CD8-positive, alpha-beta memory T cell (primary cell): ENCODE measurements at regions not wholly inside any gene's neighbourhood (a gene's known extent, or its start where the extent isn't known, plus 50 kb on each side); places are given as distances from the start of the nearest gene placed in this dataset.

Source experiments
- CTCF ChIA-PET: fragments of 350-600 bp; sonication (Branson Sonifier 250); formaldehyde crosslinking; loops from one replicate; lab custom pipeline; 2021; ENCODE audit warnings: antibody characterized with exemption; lab: Charles Lee
- POLR2A ChIA-PET: fragments of 350-600 bp; sonication (Branson Sonifier 250); formaldehyde crosslinking; loops from one replicate; lab custom pipeline; 2021; ENCODE audit warnings: antibody characterized with exemption; lab: Charles Lee
- DNase-seq, 5 donors: peaks; one replicate each; pipeline versions ENCODE4 v3.0.0 to v3.0.0-alpha.2; 2020 to 2022; ENCODE audit warnings: mixed read lengths in 1 of 5
- H3K27ac ChIP-seq: one replicate; pipeline ENCODE4 v1.7.0; 2013; ENCODE audit warnings: low read depth, mild to moderate bottlenecking, low read length, moderate library complexity
- H3K27me3 ChIP-seq: 2 replicates; pipeline ENCODE4 v1.7.0; 2013; ENCODE audit warnings: low read length, mild to moderate bottlenecking; ENCODE audit not compliant: insufficient read depth, poor library complexity, severe bottlenecking
- H3K36me3 ChIP-seq: 2 replicates; pipeline ENCODE4 v1.7.0; 2013; ENCODE audit warnings: mild to moderate bottlenecking, low read length, moderate library complexity; ENCODE audit not compliant: insufficient read depth
- H3K4me1 ChIP-seq: 2 replicates; pipeline ENCODE4 v1.7.0; 2013; ENCODE audit warnings: mild to moderate bottlenecking, low read length, moderate library complexity; ENCODE audit not compliant: insufficient read depth
- H3K4me3 ChIP-seq: 2 replicates; pipeline ENCODE4 v1.7.0; 2013; ENCODE audit warnings: mild to moderate bottlenecking, low read length
- H3K9me3 ChIP-seq: 2 replicates; pipeline ENCODE4 v1.7.0; 2013; ENCODE audit warnings: mild to moderate bottlenecking, low read length
- H3K27ac Mint-ChIP-seq, 8 donors: one replicate each; pipeline ENCODE4 v1.8.0; 2020 to 2021; ENCODE audit warnings: mixed read lengths in 8 of 8, mild to moderate bottlenecking in 6 of 8, inconsistent platforms in 3 of 8, moderate library complexity in 3 of 8
- H3K27me3 Mint-ChIP-seq, 2 donors: one replicate each; pipeline ENCODE4 v1.8.0; 2020 to 2021; ENCODE audit warnings: mixed read lengths in 2 of 2, mild to moderate bottlenecking in 1 of 2, moderate library complexity in 1 of 2
- H3K36me3 Mint-ChIP-seq, 3 donors: one replicate each; pipeline ENCODE4 v1.8.0; 2020 to 2021; ENCODE audit warnings: mixed read lengths in 3 of 3, inconsistent platforms in 1 of 3, mild to moderate bottlenecking in 1 of 3
- H3K4me1 Mint-ChIP-seq, 3 donors: one replicate each; pipeline ENCODE4 v1.8.0; 2020 to 2021; ENCODE audit warnings: mixed read lengths in 3 of 3, inconsistent platforms in 1 of 3, mild to moderate bottlenecking in 1 of 3
- H3K4me3 Mint-ChIP-seq, 7 donors: one replicate each; pipeline ENCODE4 v1.8.0; 2020 to 2021; ENCODE audit warnings: mixed read lengths in 7 of 7, mild to moderate bottlenecking in 6 of 7, moderate library complexity in 4 of 7, inconsistent platforms in 2 of 7
- H3K9me3 Mint-ChIP-seq, 5 donors: one replicate each; pipeline ENCODE4 v1.8.0; 2020 to 2022; ENCODE audit warnings: mixed read lengths in 5 of 5, mild to moderate bottlenecking in 3 of 5, moderate library complexity in 2 of 5, inconsistent platforms in 1 of 5

DNA sequence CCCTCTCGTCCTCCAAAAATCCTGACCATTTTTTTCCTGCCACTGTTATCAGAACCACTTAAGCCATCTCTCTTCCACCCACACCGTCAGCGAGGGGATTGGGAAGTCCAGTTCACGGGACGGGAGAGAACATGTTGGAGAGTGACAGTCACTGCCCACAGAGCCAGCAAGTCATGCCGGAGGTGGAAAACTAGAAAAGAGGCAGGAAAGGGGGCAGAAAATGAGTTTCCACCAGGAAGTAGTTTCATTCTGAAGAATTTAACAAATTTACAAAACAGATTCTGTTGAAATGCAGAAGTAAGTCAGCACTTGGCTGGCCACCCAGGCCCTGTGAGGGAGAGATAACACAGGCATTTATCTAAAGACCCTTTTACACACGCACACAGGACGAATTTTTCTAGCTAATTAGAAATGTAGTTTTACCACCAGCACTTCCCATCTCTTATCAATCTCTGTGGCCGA is 431.3 kb downstream of the TSN start:
- no peak for DNase-seq
- ChIA-PET CTCF (no interaction called here), POLR2A (no interaction called here)
- Mint-ChIP-seq H3K9me3 (no peaks in the 10 kb centered on the region), H3K27me3 (peaks cover 0 to 3% of the 10 kb centered on the region in 2 donors), H3K4me3 (no peak overlapping the region), H3K4me1 (no peaks in the 10 kb centered on the region), H3K36me3 (no peaks in the 10 kb centered on the region), H3K27ac (no peak overlapping the region)
- no peaks in the 10 kb centered on the region for H3K36me3 ChIP-seq
- H3K4me1 ChIP-seq, result no peaks in the 10 kb centered on the region
- H3K27me3 ChIP-seq, result no peaks in the 10 kb centered on the region
- H3K4me3 ChIP-seq, result no peak overlapping the region
- no peak overlapping the region for H3K27ac ChIP-seq
- H3K9me3 ChIP-seq, result no peaks in the 10 kb centered on the region

- POLR2A ChIA-PET, result no interaction called here
- Histone ChIP-seq H3K27me3 (no peaks in the 10 kb centered on the region), H3K27ac (no peak overlapping the region), H3K9me3 (no peaks in the 10 kb centered on the region), H3K4me1 (no peaks in the 10 kb centered on the region), H3K4me3 (no peak overlapping the region), H3K36me3 (no peaks in the 10 kb centered on the region)
- H3K27me3 Mint-ChIP-seq, result peaks cover 0 to 3% of the 10 kb centered on the region in 2 donors
- H3K4me1 Mint-ChIP-seq, result no peaks in the 10 kb centered on the region
- H3K9me3 Mint-ChIP-seq, result no peaks in the 10 kb centered on the region
- no peak overlapping the region for H3K4me3 Mint-ChIP-seq
- CTCF ChIA-PET, result no interaction called here
- no peak for DNase-seq
- H3K36me3 Mint-ChIP-seq, result no peaks in the 10 kb centered on the region
- no peak overlapping the region for H3K27ac Mint-ChIP-seq
These were observed 435.9 kb downstream of the TSN start for GRCh38 chr2:122191331-122191730.

DNA sequence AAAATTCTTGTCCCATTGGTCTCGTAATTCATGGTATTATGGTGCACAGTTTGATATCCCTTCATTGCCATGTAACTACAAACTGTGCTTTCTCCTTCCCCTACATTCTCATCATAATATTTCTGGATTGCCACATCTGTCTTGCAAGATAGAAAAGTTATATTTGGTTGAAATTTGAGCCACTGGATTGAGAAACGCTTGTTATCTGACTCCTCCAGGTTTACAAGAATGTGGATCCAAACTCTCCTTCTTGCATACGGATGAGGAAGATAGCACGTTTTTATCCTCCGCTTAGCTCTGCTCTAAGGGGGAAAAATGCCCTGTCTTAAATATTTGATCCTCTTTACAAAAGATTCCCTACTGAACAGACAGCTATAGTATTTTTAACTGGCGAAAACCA is 438.2 kb downstream of the TSN start:
- H3K27me3 Mint-ChIP-seq, result no peaks in the 10 kb centered on the region
- POLR2A ChIA-PET, result no interaction called here

DNA sequence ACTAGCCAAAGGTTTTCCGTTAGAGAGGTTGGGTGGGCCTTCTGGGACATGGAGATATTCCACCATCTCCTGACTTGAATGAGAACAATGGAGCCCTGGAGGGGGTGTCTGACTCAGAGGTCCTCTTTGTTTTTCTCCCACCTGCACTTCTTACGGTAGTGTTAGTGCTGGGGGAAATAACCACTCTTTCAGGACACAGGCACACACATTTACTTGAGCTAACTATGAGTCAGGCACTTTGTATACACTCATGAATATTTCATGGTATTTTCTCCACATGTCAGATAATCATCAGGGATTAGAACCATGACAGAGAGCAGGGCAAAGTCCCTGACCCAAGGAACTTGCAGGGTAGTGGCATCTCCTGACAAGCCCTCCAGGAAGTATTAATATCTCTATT is 439.1 kb downstream of the TSN start:
- Histone ChIP-seq H3K4me1 (no peaks in the 10 kb centered on the region), H3K27me3 (no peaks in the 10 kb centered on the region), H3K4me3 (no peak overlapping the region), H3K27ac (no peak overlapping the region), H3K9me3 (no peaks in the 10 kb centered on the region), H3K36me3 (no peaks in the 10 kb centered on the region)
- no peak overlapping the region for H3K4me3 Mint-ChIP-seq
- H3K27me3 Mint-ChIP-seq, result no peaks in the 10 kb centered on the region
- CTCF ChIA-PET, result interaction anchor here (1.2 kb wide), 1 partner anchor 9 kb away, joined by 3 read pairs; no protein-coding TSS in a partner anchor
- POLR2A ChIA-PET, result no interaction called here
- DNase-seq, result no peak
- H3K36me3 Mint-ChIP-seq, result no peaks in the 10 kb centered on the region
- peaks cover 0 to 2% (median 0%) of the 10 kb centered on the region in 5 donors for H3K9me3 Mint-ChIP-seq
- H3K4me1 Mint-ChIP-seq, result no peaks in the 10 kb centered on the region
- H3K27ac Mint-ChIP-seq, result no peak overlapping the region

More for the DNA sequence above, 438.2 kb downstream of the TSN start:
- Histone ChIP-seq H3K27ac (no peak overlapping the region), H3K9me3 (no peaks in the 10 kb centered on the region), H3K36me3 (no peaks in the 10 kb centered on the region), H3K27me3 (no peaks in the 10 kb centered on the region), H3K4me1 (no peaks in the 10 kb centered on the region), H3K4me3 (no peak overlapping the region)
- H3K9me3 Mint-ChIP-seq, result peaks cover 0 to 2% (median 0%) of the 10 kb centered on the region in 5 donors
- CTCF ChIA-PET, result interaction anchor here (1.2 kb wide), 1 partner anchor 10 kb away, joined by 3 read pairs; no protein-coding TSS in a partner anchor
- no peaks in the 10 kb centered on the region for H3K4me1 Mint-ChIP-seq
- H3K27ac Mint-ChIP-seq, result no peak overlapping the region
- no peak for DNase-seq
- H3K4me3 Mint-ChIP-seq, result no peak overlapping the region
- no peaks in the 10 kb centered on the region for H3K36me3 Mint-ChIP-seq

GRCh38 chr2:122203523-122203922 is 448.1 kb downstream of the TSN start:
- H3K36me3 ChIP-seq, result no peaks in the 10 kb centered on the region
- H3K27me3 Mint-ChIP-seq, result peaks cover 0 to 3% of the 10 kb centered on the region in 2 donors
- no peak overlapping the region for H3K27ac Mint-ChIP-seq
- no peaks in the 10 kb centered on the region for H3K27me3 ChIP-seq
- no peaks in the 10 kb centered on the region for H3K36me3 Mint-ChIP-seq
- no peak for DNase-seq
- H3K4me1 Mint-ChIP-seq, result no peaks in the 10 kb centered on the region
- ChIA-PET CTCF (interaction anchor here (1.7 kb wide), 1 partner anchor 9 kb away, joined by 3 read pairs; no protein-coding TSS in a partner anchor), POLR2A (no interaction called here)
- H3K4me3 ChIP-seq, result no peak overlapping the region
- H3K9me3 Mint-ChIP-seq, result peaks cover 0 to 2% (median 0%) of the 10 kb centered on the region in 5 donors
- no peaks in the 10 kb centered on the region for H3K9me3 ChIP-seq
- no peak overlapping the region for H3K27ac ChIP-seq
- no peaks in the 10 kb centered on the region for H3K4me1 ChIP-seq
- no peak overlapping the region for H3K4me3 Mint-ChIP-seq

DNA sequence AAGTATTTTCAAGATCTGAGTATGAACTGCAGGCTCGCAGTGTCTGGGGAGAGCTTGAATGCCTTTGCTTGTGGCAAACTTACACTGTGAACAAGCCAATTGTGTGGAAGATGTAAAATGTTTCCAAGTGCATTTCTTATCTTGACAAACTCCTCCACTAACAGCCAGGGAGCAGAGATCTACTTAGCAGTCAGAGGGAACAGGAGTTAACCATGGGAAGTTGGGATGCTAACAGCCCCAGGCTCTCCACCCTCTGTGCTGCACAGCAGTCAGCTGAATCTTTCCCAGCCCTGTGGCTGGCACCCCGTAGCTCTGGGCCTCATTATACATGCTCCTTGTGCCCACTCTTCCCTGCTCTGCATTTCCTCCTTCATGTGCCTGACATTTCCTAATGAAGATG is 450.2 kb downstream of the TSN start:
- H3K4me3 Mint-ChIP-seq, result no peak overlapping the region
- Histone ChIP-seq H3K4me3 (no peak overlapping the region), H3K9me3 (no peaks in the 10 kb centered on the region), H3K4me1 (no peaks in the 10 kb centered on the region), H3K36me3 (no peaks in the 10 kb centered on the region), H3K27ac (no peak overlapping the region), H3K27me3 (no peaks in the 10 kb centered on the region)
- H3K4me1 Mint-ChIP-seq, result no peaks in the 10 kb centered on the region
- DNase-seq, result no peak
- CTCF ChIA-PET, result no interaction called here
- peaks cover 0 to 3% (median 0%) of the 10 kb centered on the region in 5 donors for H3K9me3 Mint-ChIP-seq
- no peak overlapping the region for H3K27ac Mint-ChIP-seq
- peaks cover 0 to 6% of the 10 kb centered on the region in 2 donors for H3K27me3 Mint-ChIP-seq
- H3K36me3 Mint-ChIP-seq, result no peaks in the 10 kb centered on the region
- POLR2A ChIA-PET, result no interaction called here

DNA sequence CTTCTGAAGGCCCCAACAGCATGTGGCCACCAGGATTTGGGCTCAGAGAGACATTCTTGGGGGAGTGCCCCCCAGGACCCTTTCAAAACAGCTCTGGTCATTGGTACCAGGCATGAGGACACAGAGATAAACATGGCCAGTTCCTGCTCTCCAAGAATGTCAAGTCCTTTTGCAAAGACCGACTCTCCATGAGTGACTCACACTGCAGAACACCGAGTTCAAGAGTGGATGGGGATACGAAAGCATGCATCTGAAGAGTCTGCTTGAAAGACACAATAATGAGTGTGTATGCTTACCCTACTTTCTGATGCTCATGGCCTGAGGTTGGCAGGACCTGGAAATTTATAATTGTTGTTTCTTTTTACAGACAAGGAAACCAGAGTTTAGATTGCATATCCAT is 450.6 kb downstream of the TSN start:
- peaks cover 0 to 6% of the 10 kb centered on the region in 2 donors for H3K27me3 Mint-ChIP-seq
- H3K4me1 Mint-ChIP-seq, result no peaks in the 10 kb centered on the region
- Histone ChIP-seq H3K27ac (no peak overlapping the region), H3K27me3 (no peaks in the 10 kb centered on the region), H3K36me3 (no peaks in the 10 kb centered on the region), H3K9me3 (no peaks in the 10 kb centered on the region), H3K4me3 (no peak overlapping the region), H3K4me1 (no peaks in the 10 kb centered on the region)
- ChIA-PET POLR2A (no interaction called here), CTCF (no interaction called here)
- no peak overlapping the region for H3K27ac Mint-ChIP-seq
- DNase-seq, result no peak
- H3K9me3 Mint-ChIP-seq, result peaks cover 0 to 3% (median 0%) of the 10 kb centered on the region in 5 donors
- H3K36me3 Mint-ChIP-seq, result no peaks in the 10 kb centered on the region
- H3K4me3 Mint-ChIP-seq, result no peak overlapping the region

DNA sequence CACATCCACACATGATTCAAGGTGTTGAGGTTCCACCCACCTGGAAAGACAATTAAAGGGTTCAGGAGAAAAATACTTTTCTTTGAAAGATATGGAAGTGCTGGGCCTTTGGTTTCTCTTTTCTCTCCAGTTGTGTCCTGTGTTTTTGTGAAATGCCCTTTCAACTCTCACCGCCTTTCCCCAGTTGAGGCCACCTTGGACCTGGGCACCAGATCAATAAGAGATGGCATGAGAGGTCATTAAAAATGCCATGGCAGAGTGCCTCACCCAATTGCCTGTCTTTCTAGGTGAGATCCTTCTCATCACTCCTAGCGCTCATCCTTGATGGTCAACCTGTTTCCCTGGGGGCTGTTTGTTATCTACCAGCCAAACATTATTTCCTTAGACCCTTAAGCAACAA is 453.9 kb downstream of the TSN start:
- H3K36me3 Mint-ChIP-seq, result no peaks in the 10 kb centered on the region
- DNase-seq, result no peak
- Histone ChIP-seq H3K4me1 (no peaks in the 10 kb centered on the region), H3K9me3 (no peaks in the 10 kb centered on the region), H3K4me3 (no peak overlapping the region), H3K27me3 (no peaks in the 10 kb centered on the region), H3K27ac (no peak overlapping the region), H3K36me3 (no peaks in the 10 kb centered on the region)
- no peak overlapping the region for H3K27ac Mint-ChIP-seq
- POLR2A ChIA-PET, result no interaction called here
- peaks cover 0 to 3% (median 0%) of the 10 kb centered on the region in 5 donors for H3K9me3 Mint-ChIP-seq
- H3K27me3 Mint-ChIP-seq, result peaks cover 0 to 5% of the 10 kb centered on the region in 2 donors
- CTCF ChIA-PET, result no interaction called here
- no peak overlapping the region for H3K4me3 Mint-ChIP-seq
- H3K4me1 Mint-ChIP-seq, result no peaks in the 10 kb centered on the region
